ENCODE measurements at regions not wholly inside any gene's neighbourhood (a gene's known extent, or its start where the extent isn't known, plus 50 kb on each side); places are given as distances from the start of the nearest gene placed in this dataset.
"Not testable (repeated sequence)": the region's sequence is repeated elsewhere in the genome, so short reads cannot be mapped to it uniquely, and the experiment has no call there.

DNA sequence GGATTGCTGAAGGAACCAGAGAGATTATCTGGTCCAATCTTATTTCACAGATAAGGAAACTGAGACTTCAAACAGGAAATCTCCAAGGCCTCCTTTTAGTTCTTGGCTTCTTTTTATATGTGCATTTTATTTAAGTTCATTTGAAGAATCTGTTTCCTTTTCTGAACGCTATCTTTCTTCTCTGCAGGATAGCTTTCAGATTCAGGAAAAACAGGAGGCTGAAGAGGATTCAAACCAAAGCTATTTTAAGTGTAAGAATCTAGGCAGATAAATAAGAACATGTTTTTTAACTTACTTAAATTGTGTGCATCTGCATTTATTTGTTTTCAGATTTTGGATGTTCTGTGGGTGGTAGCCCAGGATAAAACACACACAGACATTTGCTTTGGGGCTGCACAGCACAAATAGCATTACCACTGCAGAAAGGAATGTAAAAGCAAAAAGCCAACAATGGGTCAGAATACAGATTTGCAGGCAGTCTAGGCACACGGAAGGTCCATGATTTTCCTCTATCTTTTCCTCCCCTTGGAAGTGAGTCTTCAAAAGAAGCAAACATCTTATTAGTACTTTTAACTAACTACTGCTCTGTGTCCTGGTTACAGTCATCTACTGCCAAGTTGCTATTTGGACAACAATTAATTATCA lies 188.8 kb upstream of the TBX18 start:
- Histone ChIP-seq H3K4me3 (ENCODE audit: insufficient read depth, low read depth, low read length) (no peak overlapping the region), H3K9me3 (ENCODE audit: control insufficient read depth, low read length) (no peaks in the 10 kb centered on the region), H3K27ac (ENCODE audit: insufficient read depth, low read depth, low read length, poor library complexity, severe bottlenecking) (no peak overlapping the region), H3K4me1 (ENCODE audit: control insufficient read depth, insufficient read depth, low read length) (no peaks in the 10 kb centered on the region), H3K27me3 (ENCODE audit: control insufficient read depth, insufficient read depth, low read length, poor library complexity, severe bottlenecking) (no peaks in the 10 kb centered on the region), H3K36me3 (ENCODE audit: control insufficient read depth, insufficient read depth, low read length) (no peaks in the 10 kb centered on the region)
- WGBS, 2 experiments: 52 to 57% methylated on average over 2 of the region's 2 CpGs

DNA sequence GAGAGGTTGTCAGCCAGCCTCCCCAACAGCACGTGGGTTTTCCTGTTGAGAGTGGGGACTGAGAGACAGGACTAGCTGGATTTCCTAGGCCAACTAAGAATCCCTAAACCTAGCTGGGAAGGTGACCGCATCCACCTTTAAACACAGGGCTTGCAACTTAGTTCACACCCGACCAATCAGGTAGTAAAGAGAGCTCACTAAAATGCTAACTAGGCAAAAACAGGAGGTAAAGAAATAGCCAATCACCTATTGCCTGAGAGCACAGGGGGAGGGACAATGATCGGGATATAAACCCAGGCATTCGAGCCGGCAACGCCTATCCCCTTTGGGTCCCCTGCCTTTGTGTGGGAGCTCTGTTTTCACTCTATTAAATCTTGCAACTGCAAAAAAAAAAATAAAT lies 180.5 kb upstream of the TBX18 start:
- 94 to 95% methylated on average over 7 of the region's 7 CpGs for WGBS, 2 experiments

DNA sequence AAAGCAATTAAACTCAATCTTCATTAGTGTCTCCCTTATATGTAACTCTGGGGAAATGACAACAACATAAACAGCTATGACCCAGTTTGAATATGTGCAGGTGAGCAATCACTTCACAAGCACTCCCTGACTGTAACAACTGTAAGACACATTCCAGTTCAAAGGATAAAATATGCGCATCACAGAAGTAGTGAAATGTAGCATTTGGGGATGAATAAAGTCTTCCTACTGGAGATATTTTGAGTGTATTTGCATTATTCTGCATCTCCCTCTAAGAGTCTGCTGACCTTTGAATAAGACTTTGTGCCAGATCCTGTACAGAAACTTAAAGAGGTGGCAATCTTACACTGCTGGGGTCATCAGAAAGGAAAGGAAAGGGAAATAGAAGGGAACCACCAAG lies 179.5 kb upstream of the TBX18 start:
- Histone ChIP-seq H3K4me3 (ENCODE audit: insufficient read depth, low read depth, low read length) (no peak overlapping the region), H3K9me3 (ENCODE audit: control insufficient read depth, low read length) (no peaks in the 10 kb centered on the region), H3K36me3 (ENCODE audit: control insufficient read depth, insufficient read depth, low read length) (no peaks in the 10 kb centered on the region), H3K27me3 (ENCODE audit: control insufficient read depth, insufficient read depth, low read length, poor library complexity, severe bottlenecking) (no peaks in the 10 kb centered on the region), H3K4me1 (ENCODE audit: control insufficient read depth, insufficient read depth, low read length) (no peaks in the 10 kb centered on the region), H3K27ac (ENCODE audit: insufficient read depth, low read depth, low read length, poor library complexity, severe bottlenecking) (no peak overlapping the region)
- 89 to 91% methylated on average over 1 of the region's 1 CpG for WGBS, 2 experiments

More for the DNA sequence above, 180.5 kb upstream of the TBX18 start:
- H3K4me1 ChIP-seq (ENCODE audit: control insufficient read depth, insufficient read depth, low read length); H3K27ac ChIP-seq (ENCODE audit: insufficient read depth, low read depth, low read length, poor library complexity, severe bottlenecking); H3K36me3 ChIP-seq (ENCODE audit: control insufficient read depth, insufficient read depth, low read length); H3K9me3 ChIP-seq (ENCODE audit: control insufficient read depth, low read length); H3K27me3 ChIP-seq (ENCODE audit: control insufficient read depth, insufficient read depth, low read length, poor library complexity, severe bottlenecking); H3K4me3 ChIP-seq (ENCODE audit: insufficient read depth, low read depth, low read length): not testable (repeated sequence)

DNA sequence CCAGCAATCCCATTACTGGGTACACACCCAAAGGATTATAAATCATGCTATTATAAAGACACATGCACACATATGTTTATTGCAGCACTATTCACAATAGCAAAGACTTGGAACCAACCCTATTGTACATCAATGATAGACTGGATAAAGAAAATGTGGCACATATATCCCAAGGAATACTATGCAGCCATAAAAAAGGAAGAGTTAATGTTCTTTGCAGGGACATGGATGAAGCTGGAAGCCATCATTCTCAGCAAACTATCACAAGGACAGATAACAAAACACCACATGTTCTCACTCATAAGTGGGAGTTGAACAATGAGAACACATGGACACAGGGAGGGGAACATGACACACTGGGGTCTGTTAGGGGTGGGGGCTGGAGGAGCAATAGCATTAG lies 177.2 kb upstream of the TBX18 start:
- H3K36me3 ChIP-seq (ENCODE audit: control insufficient read depth, insufficient read depth, low read length): not testable (repeated sequence)

DNA sequence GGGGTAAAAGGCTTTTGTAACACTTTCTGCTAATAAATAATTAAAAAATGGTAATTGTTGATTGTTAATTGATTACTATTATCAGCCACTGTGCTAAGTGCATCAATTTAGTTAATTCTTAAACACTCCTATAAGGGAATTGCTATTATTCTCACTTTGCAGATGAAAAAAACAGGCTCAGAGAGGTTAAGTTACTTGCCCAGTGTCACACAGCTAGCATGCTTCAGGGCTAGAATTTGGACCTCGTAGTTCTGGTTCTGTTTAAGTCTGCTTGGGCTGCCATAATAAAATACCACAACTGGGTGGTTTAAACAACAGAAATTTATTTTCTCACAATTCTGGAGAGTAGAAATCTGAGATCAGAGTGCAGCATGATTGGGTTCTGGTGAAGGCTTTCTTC lies 164.8 kb upstream of the TBX18 start:
- 88 to 100% methylated on average over 1 of the region's 1 CpG for WGBS, 2 experiments
- Histone ChIP-seq H3K4me1 (ENCODE audit: control insufficient read depth, insufficient read depth, low read length) (no peaks in the 10 kb centered on the region), H3K36me3 (ENCODE audit: control insufficient read depth, insufficient read depth, low read length) (no peaks in the 10 kb centered on the region), H3K27ac (ENCODE audit: insufficient read depth, low read depth, low read length, poor library complexity, severe bottlenecking) (no peak overlapping the region), H3K27me3 (ENCODE audit: control insufficient read depth, insufficient read depth, low read length, poor library complexity, severe bottlenecking) (no peaks in the 10 kb centered on the region), H3K9me3 (ENCODE audit: control insufficient read depth, low read length) (no peaks in the 10 kb centered on the region), H3K4me3 (ENCODE audit: insufficient read depth, low read depth, low read length) (no peak overlapping the region)

More for the DNA sequence above, 177.2 kb upstream of the TBX18 start:
- H3K4me3 ChIP-seq (ENCODE audit: insufficient read depth, low read depth, low read length); H3K27ac ChIP-seq (ENCODE audit: insufficient read depth, low read depth, low read length, poor library complexity, severe bottlenecking); H3K27me3 ChIP-seq (ENCODE audit: control insufficient read depth, insufficient read depth, low read length, poor library complexity, severe bottlenecking); H3K4me1 ChIP-seq (ENCODE audit: control insufficient read depth, insufficient read depth, low read length); H3K9me3 ChIP-seq (ENCODE audit: control insufficient read depth, low read length): not testable (repeated sequence)

DNA sequence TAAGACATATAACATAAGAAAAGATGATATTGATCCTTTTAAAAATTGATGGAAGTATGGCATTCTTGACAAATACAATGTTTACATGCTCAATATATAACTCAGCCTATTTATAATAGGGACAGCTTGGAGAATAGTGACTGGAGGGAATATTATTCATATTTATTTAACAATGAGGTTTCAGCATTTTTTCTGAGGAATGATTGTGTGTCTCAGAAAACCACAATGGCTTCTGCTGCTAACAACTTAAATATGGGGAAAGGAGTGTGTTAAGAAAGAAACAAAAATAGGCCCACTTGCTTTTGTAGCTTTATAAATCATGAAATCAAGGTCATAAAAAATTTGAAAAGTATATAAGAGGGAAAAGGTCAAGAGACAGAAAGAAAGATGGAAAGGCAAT lies 163.2 kb upstream of the TBX18 start:
- H3K27ac ChIP-seq (ENCODE audit: insufficient read depth, low read depth, low read length, poor library complexity, severe bottlenecking): no peak overlapping the region
- no peaks in the 10 kb centered on the region for H3K36me3 ChIP-seq (ENCODE audit: control insufficient read depth, insufficient read depth, low read length)
- no peaks in the 10 kb centered on the region for H3K27me3 ChIP-seq (ENCODE audit: control insufficient read depth, insufficient read depth, low read length, poor library complexity, severe bottlenecking)
- no peaks in the 10 kb centered on the region for H3K4me1 ChIP-seq (ENCODE audit: control insufficient read depth, insufficient read depth, low read length)
- no peaks in the 10 kb centered on the region for H3K9me3 ChIP-seq (ENCODE audit: control insufficient read depth, low read length)
- no peak overlapping the region for H3K4me3 ChIP-seq (ENCODE audit: insufficient read depth, low read depth, low read length)

DNA sequence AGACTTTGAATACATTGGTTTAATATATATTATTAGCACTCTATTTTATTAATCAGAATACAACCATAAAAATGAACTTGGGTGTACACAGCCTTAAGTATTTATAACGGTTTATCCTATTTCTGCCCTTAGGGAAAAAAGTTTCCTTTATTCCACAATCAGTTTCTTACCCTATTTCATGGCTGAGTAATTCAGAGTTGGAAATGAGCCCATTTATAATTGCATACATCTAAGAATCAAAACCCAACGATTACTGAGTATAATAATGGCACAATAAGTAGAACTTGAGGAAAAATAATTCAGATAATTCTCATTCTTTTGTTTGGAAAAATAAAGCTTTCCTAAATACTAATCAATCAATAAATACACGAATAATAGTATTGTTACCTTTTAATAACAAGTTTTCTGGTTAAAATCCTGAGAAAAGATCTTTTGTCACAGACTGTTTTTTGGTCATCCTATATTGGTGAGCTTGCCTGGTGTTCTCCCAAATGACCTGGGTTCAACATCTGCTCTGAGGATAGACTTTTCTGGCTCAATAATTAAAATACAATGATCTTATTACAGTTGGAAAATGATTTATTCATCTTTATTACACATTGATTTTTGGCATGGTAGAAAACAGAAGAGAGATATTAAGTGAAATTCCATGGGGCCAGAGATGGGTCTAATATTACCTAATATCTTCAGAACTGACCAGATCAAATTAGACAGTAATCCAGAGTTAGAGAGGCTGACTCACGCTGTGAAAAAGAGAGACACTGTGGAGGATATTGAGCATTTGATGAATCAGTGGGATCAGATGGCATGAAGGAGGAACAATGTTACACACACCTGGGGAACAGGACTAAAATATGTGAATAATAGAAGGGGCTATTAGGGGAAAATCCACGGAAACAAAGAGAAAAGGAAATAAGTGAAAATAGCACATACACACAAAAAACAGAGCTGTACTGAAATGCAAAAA lies 162.1 kb upstream of the TBX18 start:
- no peaks in the 10 kb centered on the region for H3K27me3 ChIP-seq (ENCODE audit: control insufficient read depth, insufficient read depth, low read length, poor library complexity, severe bottlenecking)
- 80 to 90% methylated on average over 1 to 4 of the region's 5 CpGs for whole genome bisulfite sequencing, 2 experiments
- H3K4me1 ChIP-seq (ENCODE audit: control insufficient read depth, insufficient read depth, low read length): no peaks in the 10 kb centered on the region
- no peak overlapping the region for H3K27ac ChIP-seq (ENCODE audit: insufficient read depth, low read depth, low read length, poor library complexity, severe bottlenecking)
- no peaks in the 10 kb centered on the region for H3K9me3 ChIP-seq (ENCODE audit: control insufficient read depth, low read length)
- no peak overlapping the region for H3K4me3 ChIP-seq (ENCODE audit: insufficient read depth, low read depth, low read length)
- no peaks in the 10 kb centered on the region for H3K36me3 ChIP-seq (ENCODE audit: control insufficient read depth, insufficient read depth, low read length)

DNA sequence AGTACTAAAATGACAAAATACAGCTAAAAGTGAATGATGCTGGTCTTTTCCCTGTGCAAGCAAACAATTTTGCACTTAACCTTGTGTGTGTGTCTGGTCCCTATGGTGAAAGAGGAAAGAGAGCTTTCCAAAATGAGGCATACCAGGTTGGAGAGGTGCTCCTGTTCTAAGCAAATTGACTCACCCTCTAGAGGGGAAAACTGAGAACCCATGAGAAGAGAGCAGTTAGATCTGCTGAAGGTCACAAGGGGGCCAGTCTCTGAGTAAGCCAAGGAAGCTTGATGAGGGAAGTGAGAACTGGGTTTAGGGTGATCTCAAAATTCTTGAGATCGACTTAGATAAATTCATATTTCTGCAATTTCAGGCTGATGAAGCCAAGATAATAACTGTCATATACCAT lies 157.5 kb upstream of the TBX18 start:
- Histone ChIP-seq H3K36me3 (ENCODE audit: control insufficient read depth, insufficient read depth, low read length) (no peaks in the 10 kb centered on the region), H3K4me3 (ENCODE audit: insufficient read depth, low read depth, low read length) (no peak overlapping the region), H3K4me1 (ENCODE audit: control insufficient read depth, insufficient read depth, low read length) (no peaks in the 10 kb centered on the region), H3K27me3 (ENCODE audit: control insufficient read depth, insufficient read depth, low read length, poor library complexity, severe bottlenecking) (no peaks in the 10 kb centered on the region), H3K27ac (ENCODE audit: insufficient read depth, low read depth, low read length, poor library complexity, severe bottlenecking) (no peak overlapping the region), H3K9me3 (ENCODE audit: control insufficient read depth, low read length) (no peaks in the 10 kb centered on the region)
- 91% methylated on average over 1 of the region's 1 CpG; no CpG with 5 or more reads in 1 of the 2 experiments for WGBS, 2 experiments

DNA sequence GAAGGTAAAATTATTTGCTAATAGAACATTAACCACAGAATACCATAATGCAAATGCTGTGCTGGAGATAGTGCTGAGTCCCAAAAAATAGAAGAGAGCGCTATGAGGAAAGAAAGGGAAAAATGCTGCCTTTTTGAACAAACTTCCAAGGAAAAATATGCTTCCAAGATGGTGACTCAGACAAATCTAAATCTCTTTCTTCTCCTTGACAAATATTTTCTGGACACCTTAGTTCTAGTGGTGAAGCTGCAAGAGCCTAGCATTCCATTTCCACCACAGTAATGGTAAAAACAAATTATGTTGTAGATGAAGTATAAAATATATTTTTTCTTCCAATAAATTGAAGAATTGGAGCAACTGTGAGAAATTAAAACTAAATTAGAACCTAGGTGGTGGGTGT lies 155.6 kb upstream of the TBX18 start:
- Histone ChIP-seq H3K9me3 (ENCODE audit: control insufficient read depth, low read length) (no peaks in the 10 kb centered on the region), H3K27me3 (ENCODE audit: control insufficient read depth, insufficient read depth, low read length, poor library complexity, severe bottlenecking) (no peaks in the 10 kb centered on the region), H3K27ac (ENCODE audit: insufficient read depth, low read depth, low read length, poor library complexity, severe bottlenecking) (no peak overlapping the region), H3K4me3 (ENCODE audit: insufficient read depth, low read depth, low read length) (no peak overlapping the region), H3K4me1 (ENCODE audit: control insufficient read depth, insufficient read depth, low read length) (no peaks in the 10 kb centered on the region), H3K36me3 (ENCODE audit: control insufficient read depth, insufficient read depth, low read length) (no peaks in the 10 kb centered on the region)
- 85 to 93% methylated on average over 1 of the region's 1 CpG for WGBS, 2 experiments

DNA sequence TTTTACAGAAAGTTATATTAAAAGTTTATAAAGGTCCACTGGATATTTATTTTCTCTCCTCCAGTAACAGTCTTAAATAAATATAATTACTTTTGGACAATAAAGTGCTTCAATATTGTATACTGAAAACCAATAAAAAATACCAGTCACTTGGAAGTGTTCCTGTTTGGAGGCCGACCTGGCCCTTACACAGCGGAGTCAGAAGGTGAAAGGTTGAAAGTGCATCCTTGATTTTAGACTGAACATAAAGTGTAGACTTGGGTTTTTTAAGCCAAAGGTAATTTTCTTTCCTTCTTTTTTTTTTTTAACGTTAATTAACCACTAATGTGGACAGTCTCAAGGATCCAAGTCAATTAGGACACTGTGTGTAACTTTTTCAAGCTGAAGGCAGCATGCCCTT lies 152.3 kb upstream of the TBX18 start:
- no peak overlapping the region for H3K4me3 ChIP-seq (ENCODE audit: insufficient read depth, low read depth, low read length)
- H3K4me1 ChIP-seq (ENCODE audit: control insufficient read depth, insufficient read depth, low read length): no peaks in the 10 kb centered on the region

More for the DNA sequence above, 152.3 kb upstream of the TBX18 start:
- H3K27ac ChIP-seq (ENCODE audit: insufficient read depth, low read depth, low read length, poor library complexity, severe bottlenecking): no peak overlapping the region
- H3K27me3 ChIP-seq (ENCODE audit: control insufficient read depth, insufficient read depth, low read length, poor library complexity, severe bottlenecking): no peaks in the 10 kb centered on the region
- no peaks in the 10 kb centered on the region for H3K9me3 ChIP-seq (ENCODE audit: control insufficient read depth, low read length)
- H3K36me3 ChIP-seq (ENCODE audit: control insufficient read depth, insufficient read depth, low read length): no peaks in the 10 kb centered on the region
- 94 to 100% methylated on average over 2 to 3 of the region's 3 CpGs for WGBS, 2 experiments
